Lower lobe of right lung (tissue), 2 donors: ENCODE measurements at regions not wholly inside any gene's neighbourhood (a gene's known extent, or its start where the extent isn't known, plus 50 kb on each side); places are given as distances from the start of the nearest gene placed in this dataset.
A peak's percentile ranks its signal among the peaks of the same experiment; 100 is the strongest.

ENCODE experiments used
- ATAC-seq, 2 donors: fragments of 200-7000 bp; cut with Tn5 transposase; one replicate each; pipeline ENCODE4 v1.9.1; 2020 to 2022; ENCODE audit warnings: mild to moderate bottlenecking in 2 of 2, moderate library complexity in 2 of 2
- DNase-seq: peaks from one replicate; pipeline ENCODE4 v3.0.0-alpha.2; 2020
- H3K27ac ChIP-seq: fragments of 200-600 bp; one replicate; pipeline ENCODE4 v1.8.0; 2022
- H3K27me3 ChIP-seq: fragments of 200-600 bp; one replicate; pipeline ENCODE4 v1.8.0; 2022; ENCODE audit warnings: low read depth
- H3K36me3 ChIP-seq: fragments of 200-600 bp; one replicate; pipeline ENCODE4 v1.8.0; 2022; ENCODE audit warnings: mild to moderate bottlenecking
- H3K4me1 ChIP-seq: fragments of 200-600 bp; one replicate; pipeline ENCODE4 v1.8.0; 2022
- H3K4me3 ChIP-seq: fragments of 200-600 bp; one replicate; pipeline ENCODE4 v1.8.0; 2022; ENCODE audit warnings: mild to moderate bottlenecking
- H3K9me3 ChIP-seq: fragments of 200-600 bp; one replicate; pipeline ENCODE4 v1.8.0; 2022
- intact Hi-C: fragments of 100-400 bp; cut with DNase I; formaldehyde crosslinking; loops from one replicate; pipeline ENCODE4 v1.11.0; 2022
- TF ChIP-seq, protein P1 (sequence below): fragments of 200-600 bp; IDR thresholded peaks from one replicate; pipeline ENCODE4 v1.8.0; 2022; ENCODE audit warnings: antibody characterized with exemption, mild to moderate bottlenecking
- donor health status: DM: no; HTN: yes; CAD: no; lungs with severe emphysema.

DNA sequence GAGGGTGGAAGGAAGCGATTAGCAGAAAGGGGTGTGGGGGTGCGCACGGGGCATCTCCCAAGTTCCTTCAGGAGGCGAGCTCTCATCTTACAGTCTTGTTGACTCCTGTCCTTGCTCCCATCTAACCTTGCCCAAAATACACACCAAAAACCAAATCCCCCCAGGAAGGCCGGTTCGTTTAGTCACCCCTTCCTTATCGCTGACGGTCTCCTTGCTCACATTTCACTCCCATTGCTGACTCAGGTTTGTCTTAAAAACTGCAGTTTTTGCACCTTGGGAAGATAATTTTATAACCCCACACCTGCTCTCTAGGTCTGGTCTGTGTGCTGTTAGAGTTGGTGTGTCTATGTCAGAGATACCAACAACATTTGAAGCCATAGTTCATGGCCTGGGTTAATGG lies 68.1 kb upstream of the F3 start:
- ATAC-seq (no peak), DNase-seq (no peak)
- Histone ChIP-seq H3K9me3 (no peaks in the 10 kb centered on the region), H3K27ac (no peak overlapping the region), H3K27me3 (no peaks in the 10 kb centered on the region), H3K4me3 (no peak overlapping the region), H3K36me3 (no peaks in the 10 kb centered on the region), H3K4me1 (peaks cover 18% of the 10 kb centered on the region)
- intact Hi-C loops: no loop called here
- TF ChIP-seq, protein P1, sequence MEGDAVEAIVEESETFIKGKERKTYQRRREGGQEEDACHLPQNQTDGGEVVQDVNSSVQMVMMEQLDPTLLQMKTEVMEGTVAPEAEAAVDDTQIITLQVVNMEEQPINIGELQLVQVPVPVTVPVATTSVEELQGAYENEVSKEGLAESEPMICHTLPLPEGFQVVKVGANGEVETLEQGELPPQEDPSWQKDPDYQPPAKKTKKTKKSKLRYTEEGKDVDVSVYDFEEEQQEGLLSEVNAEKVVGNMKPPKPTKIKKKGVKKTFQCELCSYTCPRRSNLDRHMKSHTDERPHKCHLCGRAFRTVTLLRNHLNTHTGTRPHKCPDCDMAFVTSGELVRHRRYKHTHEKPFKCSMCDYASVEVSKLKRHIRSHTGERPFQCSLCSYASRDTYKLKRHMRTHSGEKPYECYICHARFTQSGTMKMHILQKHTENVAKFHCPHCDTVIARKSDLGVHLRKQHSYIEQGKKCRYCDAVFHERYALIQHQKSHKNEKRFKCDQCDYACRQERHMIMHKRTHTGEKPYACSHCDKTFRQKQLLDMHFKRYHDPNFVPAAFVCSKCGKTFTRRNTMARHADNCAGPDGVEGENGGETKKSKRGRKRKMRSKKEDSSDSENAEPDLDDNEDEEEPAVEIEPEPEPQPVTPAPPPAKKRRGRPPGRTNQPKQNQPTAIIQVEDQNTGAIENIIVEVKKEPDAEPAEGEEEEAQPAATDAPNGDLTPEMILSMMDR: no peak

DNA sequence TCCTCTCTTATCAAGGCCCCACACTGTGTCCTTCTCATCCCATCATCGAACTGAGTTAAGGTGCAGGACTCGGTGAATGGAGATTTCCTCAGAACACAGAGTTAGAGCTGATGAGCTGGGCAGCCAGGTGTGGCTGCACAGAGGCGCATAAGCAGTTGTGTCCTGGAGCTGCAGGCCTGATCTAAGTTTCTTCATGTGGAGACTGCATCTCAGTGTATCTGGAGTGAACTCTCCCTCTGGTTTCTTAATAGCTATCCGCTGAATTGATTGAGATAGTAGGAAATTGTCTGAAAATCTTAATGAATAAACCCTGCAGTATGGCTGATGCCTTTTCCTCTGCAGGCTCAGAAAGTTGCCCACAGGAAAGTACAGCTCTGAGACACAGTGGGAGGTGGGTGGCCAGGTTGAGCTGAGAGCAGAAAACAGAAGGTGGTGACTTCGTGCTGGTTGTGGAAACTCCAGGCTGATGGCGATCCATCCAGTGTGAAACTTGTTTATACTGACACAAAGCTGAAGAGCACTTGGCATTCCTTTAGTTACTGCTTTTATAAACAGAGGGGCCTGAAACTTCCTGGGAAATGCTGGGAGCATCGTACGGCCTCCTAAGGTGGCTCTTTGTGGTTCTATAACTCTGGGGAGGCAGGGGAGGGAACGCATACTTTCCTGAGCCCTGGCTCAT lies 67.4 kb upstream of the F3 start:
- H3K9me3 ChIP-seq: no peaks in the 10 kb centered on the region
- ATAC-seq (peak in 1 of 2 donors; percentile 27), DNase-seq (no peak)
- intact Hi-C loops: no loop called here
- H3K4me3 ChIP-seq: no peak overlapping the region
- H3K36me3 ChIP-seq: no peaks in the 10 kb centered on the region
- no peak overlapping the region for H3K27ac ChIP-seq
- H3K4me1 ChIP-seq: peaks cover 18% of the 10 kb centered on the region
- TF ChIP-seq, protein P1: no peak
- H3K27me3 ChIP-seq: no peaks in the 10 kb centered on the region

GRCh38 chr1:94608142-94608851 lies 66.7 kb upstream of the F3 start:
- Histone ChIP-seq H3K9me3 (no peaks in the 10 kb centered on the region), H3K36me3 (no peaks in the 10 kb centered on the region), H3K4me1 (peaks cover 18% of the 10 kb centered on the region), H3K4me3 (no peak overlapping the region), H3K27me3 (no peaks in the 10 kb centered on the region), H3K27ac (no peak overlapping the region)
- DNase-seq (no peak), ATAC-seq (peak; percentile 78 to 95)
- TF ChIP-seq, protein P1: no peak
- intact Hi-C loops: no loop called here

DNA sequence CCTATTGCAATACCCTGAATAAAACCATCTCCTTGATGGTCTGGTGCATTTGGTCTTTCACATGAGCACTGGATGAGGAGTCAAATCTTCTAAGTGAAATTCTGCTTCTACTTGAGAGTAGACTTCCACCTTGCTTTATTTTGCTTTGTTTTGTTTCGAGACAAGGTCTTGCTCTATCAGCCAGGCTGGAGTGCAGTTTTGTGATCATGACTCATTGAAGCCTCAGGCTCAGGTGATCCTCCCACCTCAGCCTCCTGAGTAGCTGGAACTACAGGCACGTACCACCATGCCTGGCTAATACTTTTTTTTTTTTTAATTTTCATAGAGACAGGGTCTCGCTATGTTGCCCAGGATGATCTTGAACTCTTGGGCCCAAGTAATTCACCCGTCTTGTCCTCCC lies 65.8 kb upstream of the F3 start:
- no peak overlapping the region for H3K4me3 ChIP-seq
- peaks cover 11% of the 10 kb centered on the region for H3K4me1 ChIP-seq
- DNase-seq (no peak), ATAC-seq (no peak)
- peak overlapping the region; percentile 9 for H3K27ac ChIP-seq
- TF ChIP-seq, protein P1: no peak
- intact Hi-C loops: no loop called here
- H3K36me3 ChIP-seq: no peaks in the 10 kb centered on the region
- no peaks in the 10 kb centered on the region for H3K9me3 ChIP-seq
- no peaks in the 10 kb centered on the region for H3K27me3 ChIP-seq

GRCh38 chr1:94606471-94606870 lies 64.9 kb upstream of the F3 start:
- Histone ChIP-seq H3K4me1 (peaks cover 11% of the 10 kb centered on the region), H3K27me3 (no peaks in the 10 kb centered on the region), H3K9me3 (no peaks in the 10 kb centered on the region), H3K36me3 (no peaks in the 10 kb centered on the region), H3K27ac (no peak overlapping the region), H3K4me3 (no peak overlapping the region)
- no peak for DNase-seq
- no peak for ATAC-seq
- intact Hi-C loops: no loop called here
- TF ChIP-seq, protein P1: no peak
